GM18909 (cell line): ENCODE measurements at regions not wholly inside any gene's neighbourhood (a gene's known extent, or its start where the extent isn't known, plus 50 kb on each side); places are given as distances from the start of the nearest gene placed in this dataset.

Source experiments
- ATAC-seq: cut with Tn5 transposase; IDR thresholded peaks from one replicate; pipeline ENCODE4 v1.9.1; 2021; ENCODE audit warnings: mild to moderate bottlenecking; ENCODE audit not compliant: unreplicated experiment, poor library complexity

- ATAC-seq: no peak
These were observed 665.5 kb downstream of the GATA3 start for GRCh38 chr10:8719971-8720370.

DNA sequence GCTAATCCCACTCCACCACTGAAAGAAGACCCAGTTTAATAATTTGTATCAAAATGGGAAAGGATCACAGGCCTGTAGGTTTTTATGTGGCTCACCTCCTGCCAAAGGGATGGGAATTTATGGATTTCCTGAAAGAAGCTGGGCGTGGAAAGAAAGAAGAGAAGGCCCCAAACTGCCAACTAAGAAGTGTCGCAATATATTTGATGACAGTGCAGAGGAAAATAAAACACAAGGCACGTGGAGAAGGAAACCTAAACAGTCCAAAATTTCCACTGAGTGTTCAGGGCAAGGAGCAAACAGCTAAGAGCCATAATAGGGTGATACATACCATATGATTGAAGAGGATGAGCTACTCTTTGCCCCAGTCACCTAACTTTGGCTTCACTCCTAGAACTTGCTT, 667.2 kb downstream of the GATA3 start:
- ATAC-seq: no peak

GRCh38 chr10:8722835-8723234, 668.3 kb downstream of the GATA3 start:
- no peak for ATAC-seq

DNA sequence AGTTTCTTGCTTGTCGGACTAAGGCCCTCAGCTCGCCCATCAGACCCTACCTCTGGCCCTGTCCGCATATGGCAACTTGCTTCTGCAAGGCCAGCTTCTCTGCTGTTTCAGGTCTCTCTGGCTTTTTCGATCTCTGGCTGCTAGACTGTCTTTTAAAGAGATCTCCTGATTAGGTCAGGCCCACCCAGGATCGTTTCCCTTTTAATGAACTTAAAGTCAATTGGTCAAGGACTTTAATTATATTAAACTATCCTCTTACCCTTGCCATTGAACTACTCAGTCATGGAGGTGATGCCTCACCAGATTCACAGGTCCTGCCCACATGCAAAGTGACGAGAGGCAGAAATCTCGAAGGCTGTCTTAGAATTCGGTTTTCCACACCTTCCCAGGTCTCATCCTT, 670.9 kb downstream of the GATA3 start:
- no peak for ATAC-seq

DNA sequence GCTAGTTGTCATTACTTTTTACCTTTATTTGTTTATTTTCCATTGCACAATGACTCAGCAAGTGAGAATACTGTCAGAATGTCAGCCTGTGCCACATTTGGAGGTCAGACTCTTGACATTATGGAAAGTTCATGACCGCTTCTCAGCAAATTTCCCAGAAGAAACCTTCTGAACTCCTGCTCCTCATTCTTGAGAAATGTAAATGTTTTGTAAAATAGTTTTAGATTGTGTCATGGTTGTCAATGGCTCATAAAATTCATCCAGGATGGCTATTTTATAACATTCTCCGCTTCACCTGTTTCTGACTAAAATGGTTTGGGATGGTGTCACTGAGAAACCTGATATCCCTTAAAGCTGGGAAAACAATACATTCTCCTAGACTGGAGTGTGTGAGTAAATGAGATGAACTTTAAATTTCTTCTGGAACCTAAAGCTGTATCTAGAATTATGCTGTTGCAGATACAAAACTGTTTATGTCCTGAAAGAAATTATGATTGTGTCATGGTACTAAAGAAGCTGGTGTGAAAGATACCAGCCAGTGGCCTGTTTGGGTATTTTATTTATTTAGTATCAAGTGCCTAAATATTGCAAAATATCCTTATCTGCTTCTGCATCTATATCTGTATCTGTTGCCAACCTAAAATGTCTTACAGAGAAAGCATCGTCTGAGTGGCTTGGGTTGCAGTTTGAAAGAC, 671.7 kb downstream of the GATA3 start:
- ATAC-seq: no peak

DNA sequence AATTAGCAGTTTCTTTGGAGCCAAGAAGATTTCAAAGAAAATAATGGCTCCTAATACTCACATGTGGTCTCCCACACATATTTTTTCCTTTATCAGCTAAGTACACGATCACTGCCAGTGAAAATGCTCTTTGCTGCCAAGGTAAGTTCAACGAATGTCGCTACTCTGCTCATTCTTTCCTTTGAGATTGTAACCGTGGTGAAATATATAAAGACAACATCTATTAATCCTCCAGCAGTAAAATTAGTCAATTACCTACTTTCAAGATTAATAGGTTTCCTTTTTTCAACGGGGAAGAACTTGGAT, 672.2 kb downstream of the GATA3 start:
- ATAC-seq: no peak

DNA sequence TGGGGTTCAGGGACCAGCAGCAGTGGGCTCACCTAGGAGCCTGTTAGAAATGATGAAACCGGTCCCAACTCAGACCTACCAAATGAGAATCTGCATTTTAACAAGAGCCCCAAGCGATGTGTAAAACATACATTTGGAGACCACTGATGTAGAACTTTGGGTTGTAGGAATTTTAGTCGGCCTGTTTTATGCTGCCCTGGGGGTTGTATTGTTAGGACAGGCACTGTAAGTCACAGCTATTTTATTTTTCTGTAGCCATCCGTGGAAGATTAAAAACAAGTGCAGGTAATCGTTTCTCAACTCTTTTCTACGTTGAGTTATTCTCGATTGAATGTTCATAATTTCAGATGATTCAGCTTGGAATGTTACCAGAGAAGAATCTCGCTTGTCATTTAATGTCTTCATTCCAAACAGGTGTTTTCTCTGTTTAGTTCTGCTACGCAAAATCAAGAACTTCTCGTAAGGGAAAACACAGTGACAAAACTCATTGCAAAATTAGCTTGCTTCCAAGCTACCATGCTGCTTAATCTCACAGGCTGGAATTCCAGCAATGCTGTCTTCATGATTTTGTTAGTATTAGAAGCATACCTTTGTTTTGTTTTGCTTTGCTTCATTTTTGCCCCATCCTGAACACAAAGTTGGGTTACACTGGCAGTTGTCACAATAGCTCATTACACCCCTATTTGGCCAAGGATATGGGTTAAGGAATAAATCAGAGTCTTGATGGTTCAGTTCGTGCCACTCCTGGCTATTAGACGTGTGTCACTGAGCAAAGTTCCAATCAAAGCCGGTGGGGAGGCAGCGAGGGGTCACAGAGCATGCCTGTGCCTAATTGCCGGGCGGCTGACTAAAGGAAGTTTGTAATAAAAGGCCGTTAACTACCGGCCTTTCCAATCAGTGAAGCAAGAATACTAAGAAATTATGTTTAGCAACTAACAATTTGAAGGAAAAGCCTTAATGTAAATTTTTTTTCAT, 676.9 kb downstream of the GATA3 start:
- ATAC-seq: no peak

GRCh38 chr10:8738987-8739386, 684.5 kb downstream of the GATA3 start:
- ATAC-seq: no peak

GRCh38 chr10:8752146-8752843, 697.8 kb downstream of the GATA3 start:
- no peak for ATAC-seq

GRCh38 chr10:8758029-8758428, 703.5 kb downstream of the GATA3 start:
- ATAC-seq: no peak

GRCh38 chr10:8766899-8767298, 712.4 kb downstream of the GATA3 start:
- no peak for ATAC-seq

GRCh38 chr10:8767591-8767990, 713.1 kb downstream of the GATA3 start:
- no peak for ATAC-seq

- no peak for ATAC-seq
These were observed 713.9 kb downstream of the GATA3 start for GRCh38 chr10:8768341-8768740.

- no peak for ATAC-seq
These were observed 714.4 kb downstream of the GATA3 start for GRCh38 chr10:8768852-8769251.

GRCh38 chr10:8776926-8777622, 722.6 kb downstream of the GATA3 start:
- no peak for ATAC-seq

- no peak for ATAC-seq
These were observed 724.2 kb downstream of the GATA3 start for GRCh38 chr10:8778713-8779112.

DNA sequence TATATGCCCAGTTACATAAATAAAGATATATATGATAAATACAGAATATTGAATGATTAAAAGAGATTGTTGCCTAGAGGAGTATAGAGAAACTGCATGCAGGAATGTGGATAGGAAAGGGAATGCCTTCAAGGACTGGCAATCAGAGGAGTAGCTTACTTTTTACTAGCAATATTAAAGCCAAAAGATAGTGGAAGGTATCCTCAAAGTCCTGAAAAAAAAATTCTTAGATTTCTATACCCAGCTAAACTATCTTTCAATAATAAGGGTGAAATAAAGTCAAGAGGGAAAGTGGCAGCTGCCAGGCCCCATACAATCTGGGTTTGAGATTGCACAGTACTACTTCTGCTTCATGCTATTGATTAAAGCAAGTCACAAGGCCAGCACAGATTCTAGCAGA, 733.2 kb downstream of the GATA3 start:
- no peak for ATAC-seq

DNA sequence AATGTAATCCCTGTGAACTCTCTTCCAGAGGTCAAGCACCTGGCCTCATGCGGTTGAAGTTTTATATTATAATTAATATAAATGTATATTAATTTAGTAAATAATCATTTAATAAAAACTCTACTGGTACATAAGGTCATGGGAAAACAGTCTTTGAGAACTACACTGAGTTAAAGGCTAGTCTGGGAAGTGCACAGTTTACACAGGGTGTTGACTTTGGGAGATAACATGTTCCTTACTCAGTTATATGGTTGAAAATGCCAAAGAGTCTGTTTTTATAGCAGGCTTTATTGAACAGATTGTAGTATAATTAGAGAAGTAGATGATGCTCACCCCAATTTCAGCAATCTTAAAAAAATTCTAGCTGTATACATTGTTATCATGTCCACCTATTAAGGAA, 735.9 kb downstream of the GATA3 start:
- no peak for ATAC-seq

DNA sequence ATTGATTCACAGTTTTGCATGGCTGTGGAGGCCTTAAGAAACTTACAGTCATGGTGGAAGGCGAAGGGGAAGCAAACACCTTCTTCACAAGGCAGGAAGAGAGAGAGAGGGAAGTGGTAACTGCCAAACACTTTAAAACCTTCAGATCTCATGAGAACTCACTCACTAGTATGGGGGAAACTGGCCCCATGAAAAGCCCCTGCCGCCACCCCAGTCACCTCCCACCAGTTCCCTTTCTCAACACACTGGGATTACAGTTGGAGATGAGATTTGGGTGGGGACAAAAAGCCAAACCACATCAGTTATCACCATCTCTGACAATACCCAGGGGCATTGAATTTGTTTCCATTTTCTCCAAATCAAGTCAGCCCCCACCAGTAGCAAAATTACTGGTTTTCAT, 740.4 kb downstream of the GATA3 start:
- no peak for ATAC-seq

DNA sequence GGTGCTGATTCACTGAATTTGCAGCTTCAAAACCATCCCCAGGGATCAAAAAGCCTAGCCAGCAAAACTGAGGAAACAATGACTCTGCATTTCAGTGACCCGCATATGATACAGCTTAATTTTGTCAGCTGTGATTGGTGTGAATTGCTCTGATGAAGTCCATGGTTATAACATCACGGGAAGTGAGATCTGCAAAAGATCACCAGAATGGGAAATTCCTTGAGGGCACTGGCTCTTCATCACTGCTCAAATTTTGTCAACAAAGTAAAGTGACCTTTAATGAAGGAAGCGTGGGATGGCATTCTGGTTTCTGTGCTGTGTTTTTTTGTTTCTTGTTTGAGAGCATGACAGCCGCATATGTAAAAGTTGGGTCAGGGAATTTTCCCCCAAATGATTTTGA, 745.9 kb downstream of the GATA3 start:
- no peak for ATAC-seq

- ATAC-seq: no peak
These were observed 749.5 kb downstream of the GATA3 start for GRCh38 chr10:8803992-8804391.
